ENCODE measurements at regions not wholly inside any gene's neighbourhood (a gene's known extent, or its start where the extent isn't known, plus 50 kb on each side); places are given as distances from the start of the nearest gene placed in this dataset.

DNA sequence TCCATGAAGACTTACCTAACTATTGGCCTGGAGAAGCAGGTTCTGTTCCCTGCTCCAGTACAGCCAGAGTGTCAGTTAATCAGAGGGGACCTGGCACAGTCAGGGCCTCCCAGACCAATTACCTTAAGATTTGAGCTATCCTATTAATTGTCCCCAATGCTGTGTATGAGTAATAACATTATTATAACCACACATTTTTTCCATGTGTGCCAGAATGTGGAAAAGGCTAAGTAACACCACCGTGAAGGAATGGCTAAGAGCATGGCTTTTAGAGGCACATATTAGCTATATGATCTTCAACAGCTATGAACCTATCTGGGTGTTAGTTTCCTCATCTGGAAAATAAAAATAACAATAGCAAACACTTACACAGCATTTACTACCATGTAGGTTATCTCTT lies 111.1 kb upstream of the RAP1B start:
- DNase-seq (ENCODE audit: extremely low spot score), result no peak
- POLR2A ChIA-PET, result no interaction called here
- CTCF ChIA-PET, result interaction anchor here (1.3 to 3.5 kb wide), 4 partner anchors 11 to 17 kb away, joined by 3 to 15 read pairs (median 8); no protein-coding TSS in a partner anchor
- TF ChIP-seq, protein P1, sequence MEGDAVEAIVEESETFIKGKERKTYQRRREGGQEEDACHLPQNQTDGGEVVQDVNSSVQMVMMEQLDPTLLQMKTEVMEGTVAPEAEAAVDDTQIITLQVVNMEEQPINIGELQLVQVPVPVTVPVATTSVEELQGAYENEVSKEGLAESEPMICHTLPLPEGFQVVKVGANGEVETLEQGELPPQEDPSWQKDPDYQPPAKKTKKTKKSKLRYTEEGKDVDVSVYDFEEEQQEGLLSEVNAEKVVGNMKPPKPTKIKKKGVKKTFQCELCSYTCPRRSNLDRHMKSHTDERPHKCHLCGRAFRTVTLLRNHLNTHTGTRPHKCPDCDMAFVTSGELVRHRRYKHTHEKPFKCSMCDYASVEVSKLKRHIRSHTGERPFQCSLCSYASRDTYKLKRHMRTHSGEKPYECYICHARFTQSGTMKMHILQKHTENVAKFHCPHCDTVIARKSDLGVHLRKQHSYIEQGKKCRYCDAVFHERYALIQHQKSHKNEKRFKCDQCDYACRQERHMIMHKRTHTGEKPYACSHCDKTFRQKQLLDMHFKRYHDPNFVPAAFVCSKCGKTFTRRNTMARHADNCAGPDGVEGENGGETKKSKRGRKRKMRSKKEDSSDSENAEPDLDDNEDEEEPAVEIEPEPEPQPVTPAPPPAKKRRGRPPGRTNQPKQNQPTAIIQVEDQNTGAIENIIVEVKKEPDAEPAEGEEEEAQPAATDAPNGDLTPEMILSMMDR (IDR thresholded peaks at IDR 0.05; ENCODE audit: control extremely low read depth, extremely low read depth, low read depth, missing control alignments), result no peak

DNA sequence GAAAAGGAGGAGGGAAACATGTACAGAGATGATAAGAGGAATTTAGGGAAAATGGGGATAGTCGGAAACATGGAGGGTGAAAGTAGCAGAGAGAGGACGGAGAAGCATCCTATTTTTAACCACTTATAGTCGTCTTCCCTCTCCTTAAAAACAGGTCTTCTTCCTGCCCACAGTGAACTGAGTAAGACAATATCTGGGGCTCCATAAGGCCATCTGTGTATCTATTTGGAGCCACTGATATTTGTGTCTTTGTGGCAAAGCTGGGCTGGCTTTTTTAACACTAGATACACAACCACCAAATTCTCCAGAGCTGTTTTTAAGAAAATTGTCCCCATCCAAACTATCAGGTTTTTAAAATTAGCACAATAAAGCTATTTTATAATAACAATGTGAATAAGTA lies 109.5 kb upstream of the RAP1B start:
- CTCF ChIA-PET, result interaction anchor here (1.0 to 3.5 kb wide), 4 partner anchors 8 to 12 kb away, joined by 3 to 12 read pairs (median 4); no protein-coding TSS in a partner anchor
- TF ChIP-seq, protein P1 (IDR thresholded peaks at IDR 0.05; ENCODE audit: control extremely low read depth, extremely low read depth, low read depth, missing control alignments), result no peak
- no peak for DNase-seq (ENCODE audit: extremely low spot score)
- POLR2A ChIA-PET, result no interaction called here

DNA sequence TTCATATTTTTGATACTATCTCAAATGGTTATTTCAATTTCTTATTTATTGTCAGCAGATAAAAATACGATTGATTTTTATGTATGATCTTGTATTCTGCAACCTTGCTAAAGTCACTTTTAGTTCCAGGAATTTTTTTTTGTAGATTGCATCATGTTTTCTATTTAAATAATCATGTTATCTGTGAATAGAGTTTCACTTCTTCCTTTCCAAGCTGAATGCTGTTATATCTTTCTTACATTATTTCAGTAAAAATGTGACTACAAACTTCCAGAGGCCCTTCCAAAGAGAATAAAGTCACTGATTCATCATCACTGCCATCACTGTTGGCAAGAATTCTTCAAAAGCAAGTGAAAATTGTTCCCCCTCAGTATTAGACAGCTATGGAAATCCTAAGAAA lies 104.7 kb upstream of the RAP1B start:
- CTCF ChIA-PET, result no interaction called here
- TF ChIP-seq, protein P1 (IDR thresholded peaks at IDR 0.05; ENCODE audit: control extremely low read depth, extremely low read depth, low read depth, missing control alignments), result no peak
- DNase-seq (ENCODE audit: extremely low spot score), result no peak
- POLR2A ChIA-PET, result no interaction called here

DNA sequence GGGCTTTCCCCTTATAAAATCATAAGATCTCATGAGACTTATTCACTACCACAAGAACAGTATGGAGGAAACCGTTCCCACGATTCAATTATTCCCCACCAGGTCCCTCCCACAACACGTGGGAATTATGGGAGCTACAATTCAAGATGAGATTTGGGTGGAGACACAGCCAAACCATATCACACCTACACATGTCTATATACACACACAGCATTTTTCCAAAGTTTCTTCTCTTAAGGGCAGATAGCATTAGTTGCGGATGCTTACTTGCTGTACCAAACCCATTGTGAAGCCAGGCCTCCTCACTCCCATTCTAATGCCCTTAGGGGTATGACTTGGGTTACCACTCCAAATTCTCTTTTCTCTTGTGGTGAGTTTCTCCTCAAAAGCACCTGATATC lies 104.1 kb upstream of the RAP1B start:
- TF ChIP-seq, protein P1 (IDR thresholded peaks at IDR 0.05; ENCODE audit: control extremely low read depth, extremely low read depth, low read depth, missing control alignments), result no peak
- POLR2A ChIA-PET, result no interaction called here
- DNase-seq (ENCODE audit: extremely low spot score), result no peak
- CTCF ChIA-PET, result no interaction called here

DNA sequence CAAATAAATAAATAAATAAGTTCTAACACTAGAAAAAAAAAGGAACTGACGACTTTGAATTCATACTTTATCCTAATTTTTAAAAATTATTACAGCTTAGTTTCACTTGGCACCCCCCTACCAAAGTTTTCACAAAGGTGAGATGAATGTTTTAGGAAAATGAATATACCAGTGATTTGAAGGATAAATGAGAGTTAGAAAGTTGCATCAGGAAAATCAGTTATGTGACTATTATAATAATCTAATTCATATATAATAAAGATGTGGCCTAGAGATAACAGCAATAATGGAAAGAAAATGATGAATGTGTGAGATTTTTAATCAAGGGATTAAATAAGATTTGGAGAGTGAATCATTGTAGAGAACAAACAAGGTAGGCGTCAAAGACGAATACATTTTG lies 103.0 kb upstream of the RAP1B start:
- POLR2A ChIA-PET, result no interaction called here
- CTCF ChIA-PET, result no interaction called here
- TF ChIP-seq, protein P1 (IDR thresholded peaks at IDR 0.05; ENCODE audit: control extremely low read depth, extremely low read depth, low read depth, missing control alignments), result no peak
- DNase-seq (ENCODE audit: extremely low spot score), result no peak

DNA sequence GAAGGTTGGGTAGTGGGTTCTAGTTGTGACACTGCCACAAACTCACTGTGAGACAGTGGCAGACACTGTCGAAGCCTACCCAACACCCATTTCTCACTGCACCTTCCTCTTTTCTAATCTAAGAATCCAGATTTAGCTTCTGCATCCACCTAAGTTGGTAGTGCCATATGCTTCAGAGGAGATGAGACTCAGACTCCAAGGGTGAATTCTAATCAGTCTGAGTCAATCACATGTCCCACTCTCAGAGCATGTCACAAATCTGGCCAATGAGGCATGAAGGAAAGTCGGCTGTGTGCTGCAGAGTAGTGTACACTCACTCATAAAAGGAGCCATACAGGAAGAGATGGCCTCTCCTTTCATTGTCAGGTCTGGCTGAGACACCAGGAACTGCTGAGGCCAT lies 102.1 kb upstream of the RAP1B start:
- ChIA-PET POLR2A (no interaction called here), CTCF (no interaction called here)
- DNase-seq (ENCODE audit: extremely low spot score), result no peak
- TF ChIP-seq, protein P1 (IDR thresholded peaks at IDR 0.05; ENCODE audit: control extremely low read depth, extremely low read depth, low read depth, missing control alignments), result no peak

DNA sequence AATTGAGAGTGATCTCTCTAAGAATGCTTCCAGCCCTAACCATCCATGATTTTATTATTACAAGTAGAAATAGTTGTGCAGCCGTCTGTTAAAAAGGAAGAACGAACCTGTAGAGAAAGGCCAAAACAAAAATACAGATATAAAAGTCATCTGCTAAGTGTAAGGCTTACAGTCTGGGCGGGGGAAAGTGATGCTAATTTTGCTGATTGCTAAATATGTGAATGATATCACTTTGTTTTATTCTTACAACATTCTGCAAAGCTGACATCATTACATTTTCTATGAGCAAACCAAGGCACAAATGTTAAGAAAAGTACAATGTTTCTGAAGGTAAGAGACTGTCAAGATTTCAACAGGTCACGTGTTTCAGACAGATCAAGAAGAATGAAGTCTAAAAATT lies 101.5 kb upstream of the RAP1B start:
- ChIA-PET POLR2A (no interaction called here), CTCF (interaction anchor here (1.0 to 2.2 kb wide), 3 partner anchors 11 to 20 kb away, joined by 3 to 15 read pairs (median 5); no protein-coding TSS in a partner anchor)
- DNase-seq (ENCODE audit: extremely low spot score), result no peak
- TF ChIP-seq, protein P1 (IDR thresholded peaks at IDR 0.05; ENCODE audit: control extremely low read depth, extremely low read depth, low read depth, missing control alignments), result no peak
